Stimulated activated CD4-positive, alpha-beta T cell treated with anti-CD3 and anti-CD28 coated beads, Interleukin-2, amount 100 ng/mL, for 24 hours (primary cell): ENCODE measurements at regions not wholly inside any gene's neighbourhood (a gene's known extent, or its start where the extent isn't known, plus 50 kb on each side); places are given as distances from the start of the nearest gene placed in this dataset.

ENCODE experiments used
- DNase-seq, 2 donors: peaks; one replicate each; pipeline ENCODE4 v3.0.0-alpha.2; 2020

- DNase-seq: no peak
Observed at GRCh38 chr11:104522123-104522522, 358.2 kb upstream of the PDGFD start.

- no peak for DNase-seq
Observed at GRCh38 chr11:104510169-104510568, 346.2 kb upstream of the PDGFD start.

GRCh38 chr11:104490182-104490581 is 326.2 kb upstream of the PDGFD start:
- DNase-seq: peak in 1 of 2 donors; percentile 1

- DNase-seq: no peak
Observed at GRCh38 chr11:104488561-104488960, 324.6 kb upstream of the PDGFD start.

- DNase-seq: no peak
Observed at GRCh38 chr11:104487046-104487806, 323.3 kb upstream of the PDGFD start.

- DNase-seq: no peak
Observed at GRCh38 chr11:104484804-104485554, 321.0 kb upstream of the PDGFD start.

GRCh38 chr11:104476898-104477297 is 313.0 kb upstream of the PDGFD start:
- DNase-seq: no peak

GRCh38 chr11:104476454-104476853 is 312.5 kb upstream of the PDGFD start:
- DNase-seq: no peak

GRCh38 chr11:104467404-104467803 is 303.5 kb upstream of the PDGFD start:
- no peak for DNase-seq

- DNase-seq: no peak
Observed at GRCh38 chr11:104465321-104465720, 301.4 kb upstream of the PDGFD start.

GRCh38 chr11:104464691-104465090 is 300.7 kb upstream of the PDGFD start:
- no peak for DNase-seq

GRCh38 chr11:104462341-104462740 is 298.4 kb upstream of the PDGFD start:
- DNase-seq: no peak

GRCh38 chr11:104451197-104451893 is 287.4 kb upstream of the PDGFD start:
- no peak for DNase-seq

- no peak for DNase-seq
Observed at GRCh38 chr11:104443387-104443786, 279.4 kb upstream of the PDGFD start.

- DNase-seq: no peak
Observed at GRCh38 chr11:104442321-104442720, 278.4 kb upstream of the PDGFD start.

GRCh38 chr11:104435494-104435893 is 271.5 kb upstream of the PDGFD start:
- DNase-seq: no peak

GRCh38 chr11:104433751-104434150 is 269.8 kb upstream of the PDGFD start:
- no peak for DNase-seq

GRCh38 chr11:104432981-104433380 is 269.0 kb upstream of the PDGFD start:
- no peak for DNase-seq

GRCh38 chr11:104432526-104432925 is 268.6 kb upstream of the PDGFD start:
- no peak for DNase-seq

- no peak for DNase-seq
Observed at GRCh38 chr11:104422324-104422944, 258.5 kb upstream of the PDGFD start.

GRCh38 chr11:104410336-104410735 is 246.4 kb upstream of the PDGFD start:
- DNase-seq: no peak

GRCh38 chr11:104408630-104409029 is 244.7 kb upstream of the PDGFD start:
- no peak for DNase-seq

GRCh38 chr11:104405277-104405676 is 241.3 kb upstream of the PDGFD start:
- DNase-seq: no peak
